ENCODE measurements at regions not wholly inside any gene's neighbourhood (a gene's known extent, or its start where the extent isn't known, plus 50 kb on each side); places are given as distances from the start of the nearest gene placed in this dataset.
A peak's percentile ranks its signal among the peaks of the same experiment; 100 is the strongest.

DNA sequence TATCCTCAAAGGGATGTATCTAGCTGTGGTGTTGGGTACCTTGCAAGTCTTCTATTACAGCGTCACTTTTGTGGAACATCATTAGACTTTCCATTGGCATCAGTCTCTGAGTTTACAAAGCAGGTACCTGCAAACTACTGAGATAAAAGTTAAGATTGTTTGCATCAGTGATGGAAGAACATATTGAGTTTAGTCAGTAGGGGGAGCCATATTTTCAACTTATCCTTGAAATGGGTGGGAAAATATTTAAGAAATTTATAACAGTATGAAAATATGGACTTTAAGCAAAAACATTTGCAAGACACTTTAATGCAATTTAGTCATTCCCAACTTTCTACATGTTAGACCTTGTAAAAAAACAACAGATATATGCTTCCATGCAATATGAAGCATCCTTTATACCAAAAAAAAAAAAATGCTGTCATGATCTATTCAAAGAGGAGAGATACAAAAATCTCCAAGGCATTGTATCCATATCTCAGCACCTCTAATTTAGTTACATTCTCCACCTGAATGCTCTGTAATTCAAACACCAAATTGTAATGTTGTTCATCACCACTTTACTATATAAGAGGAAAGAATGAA is 98.6 kb upstream of the ADAMTS19 start:
- CTCF ChIA-PET: interaction anchor here (1.5 kb wide), 1 partner anchor 12 kb away, joined by 4 read pairs; no protein-coding TSS in a partner anchor
- H4K20me1 ChIP-seq (ENCODE audit: insufficient read depth): no peaks in the 10 kb centered on the region
- 0 out of 4 replicates have a peak, but pooled peaks cover 0 to 4% of the 10 kb centered on the region in 2 experiments for H3K9me3 ChIP-seq (ENCODE audit: control insufficient read depth in 1 of 2, insufficient read depth in 1 of 2, low read depth in 1 of 2, low read length in 2 of 2)
- TF ChIP-seq CEBPB (IDR thresholded peaks at IDR 0.05; ENCODE audit: low read depth) (no peak), RAD21 (IDR thresholded peaks at IDR 0.05; ENCODE audit: low read depth) (peak; percentile 54), EZH2 (IDR thresholded peaks at IDR 0.05) (no peak), SRF (IDR thresholded peaks at IDR 0.05; ENCODE audit: low read depth) (no peak), POLR2AphosphoS5 (IDR thresholded peaks at IDR 0.05; ENCODE audit: low read depth, low read length) (no peak), SIN3A (IDR thresholded peaks at IDR 0.05; ENCODE audit: low read depth) (no peak), ZFX (IDR thresholded peaks at IDR 0.05) (no peak), JUND (IDR thresholded peaks at IDR 0.05) (no peak), ELF1 (IDR thresholded peaks at IDR 0.05; ENCODE audit: borderline replicate concordance, low read depth) (no peak)
- TF ChIP-seq, protein P1, sequence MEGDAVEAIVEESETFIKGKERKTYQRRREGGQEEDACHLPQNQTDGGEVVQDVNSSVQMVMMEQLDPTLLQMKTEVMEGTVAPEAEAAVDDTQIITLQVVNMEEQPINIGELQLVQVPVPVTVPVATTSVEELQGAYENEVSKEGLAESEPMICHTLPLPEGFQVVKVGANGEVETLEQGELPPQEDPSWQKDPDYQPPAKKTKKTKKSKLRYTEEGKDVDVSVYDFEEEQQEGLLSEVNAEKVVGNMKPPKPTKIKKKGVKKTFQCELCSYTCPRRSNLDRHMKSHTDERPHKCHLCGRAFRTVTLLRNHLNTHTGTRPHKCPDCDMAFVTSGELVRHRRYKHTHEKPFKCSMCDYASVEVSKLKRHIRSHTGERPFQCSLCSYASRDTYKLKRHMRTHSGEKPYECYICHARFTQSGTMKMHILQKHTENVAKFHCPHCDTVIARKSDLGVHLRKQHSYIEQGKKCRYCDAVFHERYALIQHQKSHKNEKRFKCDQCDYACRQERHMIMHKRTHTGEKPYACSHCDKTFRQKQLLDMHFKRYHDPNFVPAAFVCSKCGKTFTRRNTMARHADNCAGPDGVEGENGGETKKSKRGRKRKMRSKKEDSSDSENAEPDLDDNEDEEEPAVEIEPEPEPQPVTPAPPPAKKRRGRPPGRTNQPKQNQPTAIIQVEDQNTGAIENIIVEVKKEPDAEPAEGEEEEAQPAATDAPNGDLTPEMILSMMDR (IDR thresholded peaks at IDR 0.05 in 2 of 3, conservative IDR thresholded peaks at IDR 0.05 in 1 of 3; ENCODE audit: borderline replicate concordance in 1 of 3, insufficient read depth in 1 of 3, low read depth in 2 of 3, low read length in 2 of 3): peak; percentile 48 to 70 (median 51); a peak in 5 of 6 replicates
- TF ChIP-seq, protein P2, sequence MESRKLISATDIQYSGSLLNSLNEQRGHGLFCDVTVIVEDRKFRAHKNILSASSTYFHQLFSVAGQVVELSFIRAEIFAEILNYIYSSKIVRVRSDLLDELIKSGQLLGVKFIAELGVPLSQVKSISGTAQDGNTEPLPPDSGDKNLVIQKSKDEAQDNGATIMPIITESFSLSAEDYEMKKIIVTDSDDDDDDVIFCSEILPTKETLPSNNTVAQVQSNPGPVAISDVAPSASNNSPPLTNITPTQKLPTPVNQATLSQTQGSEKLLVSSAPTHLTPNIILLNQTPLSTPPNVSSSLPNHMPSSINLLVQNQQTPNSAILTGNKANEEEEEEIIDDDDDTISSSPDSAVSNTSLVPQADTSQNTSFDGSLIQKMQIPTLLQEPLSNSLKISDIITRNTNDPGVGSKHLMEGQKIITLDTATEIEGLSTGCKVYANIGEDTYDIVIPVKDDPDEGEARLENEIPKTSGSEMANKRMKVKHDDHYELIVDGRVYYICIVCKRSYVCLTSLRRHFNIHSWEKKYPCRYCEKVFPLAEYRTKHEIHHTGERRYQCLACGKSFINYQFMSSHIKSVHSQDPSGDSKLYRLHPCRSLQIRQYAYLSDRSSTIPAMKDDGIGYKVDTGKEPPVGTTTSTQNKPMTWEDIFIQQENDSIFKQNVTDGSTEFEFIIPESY (IDR thresholded peaks at IDR 0.05; ENCODE audit: extremely low read depth, insufficient replicate concordance, low read length): no peak
- H3K4me2 ChIP-seq (ENCODE audit: low read length): no peak overlapping the region
- no peak overlapping the region for H3K9ac ChIP-seq (ENCODE audit: low read length)
- H3K9me2 ChIP-seq (ENCODE audit: insufficient read depth): no peaks in the 10 kb centered on the region
- H2AFZ ChIP-seq (ENCODE audit: low read depth, low read length, poor library complexity, severe bottlenecking): no peak overlapping the region
- no peak overlapping the region for H3K27ac ChIP-seq (ENCODE audit: low read depth, low read length)
- POLR2A ChIA-PET: no interaction called here
- H3K36me3 ChIP-seq (ENCODE audit: control insufficient read depth in 1 of 2, insufficient read depth in 2 of 2, low read length in 2 of 2): no peaks in the 10 kb centered on the region
- H3K79me2 ChIP-seq (ENCODE audit: insufficient read depth, low read length): no peaks in the 10 kb centered on the region
- H3K4me1 ChIP-seq (ENCODE audit: control insufficient read depth in 1 of 2, insufficient read depth in 2 of 2, low read length in 2 of 2): no peaks in the 10 kb centered on the region
- intact Hi-C loops (cut with micrococcal nuclease): loop anchor here (5.0 kb wide), 1 partner anchor 406 kb away; no protein-coding TSS in a partner anchor
- RAD21 ChIA-PET (ENCODE audit: low non-redundant PET in 1 of 2, low total read pairs in 2 of 2, uncharacterized antibody in 2 of 2, unreplicated experiment in 2 of 2): no interaction called here
- no peak; the same call in 1 of the 2 replicates for ATAC-seq
- DNase-seq (ENCODE audit: low read depth, low spot score): peak; percentile 15
- BruUV-seq (replicated peaks): no TSS peak
- H3K4me3 ChIP-seq (replicated peaks in 1 of 2; ENCODE audit: low read depth in 1 of 2, low read length in 2 of 2): no peak overlapping the region
- H3K27me3 ChIP-seq (ENCODE audit: insufficient read depth, low read length): no peaks in the 10 kb centered on the region
